DMS153 (cell line): ENCODE measurements at regions not wholly inside any gene's neighbourhood (a gene's known extent, or its start where the extent isn't known, plus 50 kb on each side); places are given as distances from the start of the nearest gene placed in this dataset.

Experiments used
- DNase-seq: peaks from one replicate; lab custom pipeline; 2025; lab: John Stamatoyannopoulos, UW

DNA sequence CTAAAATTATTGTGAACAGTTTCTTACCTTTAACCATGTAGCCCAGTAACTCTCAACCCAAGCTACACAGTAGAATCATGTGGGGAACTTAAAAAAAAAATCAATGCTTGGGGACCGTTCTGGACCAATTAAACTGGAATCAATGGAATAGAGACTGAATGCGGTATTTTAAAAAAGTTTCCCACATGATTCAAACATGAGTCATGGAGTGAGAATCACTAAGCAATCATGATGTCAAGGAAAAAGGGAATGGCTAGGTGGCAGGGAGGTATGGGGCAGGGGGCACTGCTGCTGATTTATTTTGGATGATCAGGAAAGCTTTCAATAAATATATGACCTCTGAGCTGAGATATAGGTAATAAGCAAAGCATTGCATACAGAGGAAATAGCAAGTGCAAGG, 250.5 kb upstream of the RORA start:
- no peak for DNase-seq

DNA sequence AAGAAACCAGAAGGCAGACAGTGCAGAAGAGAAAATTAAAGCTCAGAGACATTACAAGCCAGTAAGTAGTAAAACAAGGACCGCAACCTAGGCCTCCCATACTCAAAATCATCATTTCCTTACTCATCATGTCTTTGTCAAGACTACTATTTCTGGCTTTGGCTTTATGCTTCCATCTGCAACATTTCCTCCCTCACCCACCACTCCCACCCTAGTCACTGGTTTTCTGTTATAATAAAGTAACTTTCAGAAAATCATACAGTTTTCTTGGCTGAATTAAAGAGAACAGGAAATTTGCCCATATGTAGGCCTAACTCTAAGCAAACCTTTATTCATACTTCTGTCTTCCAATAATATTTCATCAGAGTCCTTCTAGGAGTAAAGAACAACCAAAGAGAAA, 247.6 kb upstream of the RORA start:
- DNase-seq = no peak

DNA sequence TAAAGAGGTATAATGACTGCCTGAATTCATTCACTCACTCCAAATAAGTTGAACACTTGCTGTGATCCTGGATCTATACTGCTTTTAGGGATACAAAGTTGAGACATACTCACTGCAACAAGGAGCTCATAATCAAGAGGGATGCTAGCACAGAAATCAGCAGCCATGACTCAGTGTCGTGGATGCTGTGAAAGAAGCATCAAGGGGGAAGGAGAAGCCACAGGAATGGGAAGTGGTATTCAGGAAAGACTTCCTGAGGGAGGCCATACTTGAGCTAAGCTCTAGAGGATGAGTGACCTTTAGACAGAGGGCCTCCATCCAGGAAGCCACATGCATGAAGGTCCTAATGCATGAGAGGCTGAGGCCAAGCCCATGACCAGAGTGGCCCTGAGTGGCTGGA, 245.7 kb upstream of the RORA start:
- no peak for DNase-seq

DNA sequence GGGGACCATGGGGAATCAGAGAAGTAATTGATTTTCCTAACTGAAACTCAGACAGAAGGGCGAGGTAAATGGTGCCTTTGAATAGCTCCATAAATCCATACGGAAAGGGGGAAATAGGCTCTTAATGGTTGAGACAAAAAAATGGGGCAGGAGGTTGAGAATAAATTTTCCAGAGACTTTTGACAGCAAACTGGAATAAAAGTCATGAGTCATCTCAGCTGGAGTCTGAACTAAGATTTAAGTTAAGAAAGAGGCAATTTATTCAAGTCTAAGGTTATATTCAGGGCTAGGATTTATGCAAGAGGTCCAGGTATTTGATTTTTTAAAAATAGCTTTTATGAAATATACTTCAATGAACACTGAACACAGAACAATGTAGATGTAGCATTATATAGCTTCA, 238.7 kb upstream of the RORA start:
- no peak for DNase-seq

DNA sequence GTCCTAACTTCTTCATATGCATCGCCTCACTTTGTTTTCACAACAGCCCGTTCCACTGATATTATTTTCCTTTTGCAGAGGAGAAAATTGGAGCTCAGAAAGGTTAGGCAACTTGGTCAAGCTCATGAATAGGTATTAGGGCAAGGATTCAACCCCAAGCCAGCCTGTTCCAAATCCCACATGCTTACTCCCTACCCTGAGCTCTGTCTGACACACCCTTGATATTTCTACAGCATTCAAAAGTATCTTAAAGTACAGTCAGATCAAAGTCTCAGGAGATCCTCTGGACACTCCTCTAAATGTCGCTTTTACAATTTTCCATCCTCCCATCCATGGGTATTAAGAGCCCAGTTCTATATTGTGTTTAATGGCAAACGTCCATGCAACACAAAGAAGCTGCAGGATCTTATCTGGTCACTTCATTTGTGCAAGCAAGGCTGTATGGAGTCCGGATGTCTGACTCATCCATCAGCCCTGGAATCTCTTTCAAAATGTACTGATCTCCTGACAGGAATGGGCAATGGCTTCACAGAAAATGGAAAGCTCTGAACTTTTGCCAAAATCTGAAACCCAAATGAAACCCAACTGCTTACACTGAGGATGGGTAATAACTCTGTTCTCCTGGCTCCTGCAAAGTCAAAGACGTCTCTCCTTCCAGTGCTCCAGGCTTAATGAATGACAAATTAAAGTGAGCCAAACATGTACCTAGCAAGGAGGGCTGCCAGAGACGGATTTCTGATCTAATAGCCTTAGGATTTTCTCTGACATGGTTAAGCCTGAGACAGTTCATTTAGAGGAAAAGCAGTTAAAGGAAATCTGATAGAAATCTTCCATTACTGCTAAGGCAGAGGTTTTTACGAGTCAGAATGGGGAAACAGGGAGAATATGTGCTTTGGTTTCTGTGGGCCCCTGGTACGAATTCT, 230.9 kb upstream of the RORA start:
- DNase-seq = no peak

DNA sequence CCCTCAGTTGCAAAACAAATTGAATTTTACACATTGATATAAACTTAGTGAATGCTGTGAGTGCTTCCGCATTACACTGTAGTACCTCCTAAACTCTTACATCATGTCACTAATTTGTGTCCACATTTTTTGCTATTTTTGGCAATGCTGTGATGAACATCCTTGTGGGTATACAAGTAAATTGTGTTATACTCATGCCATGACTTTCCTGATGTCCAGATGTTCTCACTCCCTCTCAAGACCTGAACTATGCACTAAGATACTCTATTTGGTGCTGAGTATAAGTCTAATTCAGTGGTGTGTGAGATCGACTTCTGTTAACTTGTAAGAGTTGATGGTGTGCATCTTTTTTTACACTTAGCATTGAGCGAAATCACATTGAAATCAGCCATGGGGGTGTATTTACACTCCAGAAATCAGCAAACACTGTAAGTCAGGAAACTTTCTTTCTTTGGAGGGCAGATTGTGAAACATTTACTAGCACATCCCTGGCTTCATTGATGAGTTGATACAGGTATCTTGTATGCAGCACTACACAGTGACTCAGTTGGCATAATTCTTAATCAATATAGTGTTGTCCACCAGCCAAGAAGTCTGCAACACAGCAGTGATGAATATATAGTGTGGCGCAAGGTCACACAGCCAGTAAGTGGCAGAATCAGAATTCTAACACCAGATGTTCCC, 228.1 kb upstream of the RORA start:
- no peak for DNase-seq

DNA sequence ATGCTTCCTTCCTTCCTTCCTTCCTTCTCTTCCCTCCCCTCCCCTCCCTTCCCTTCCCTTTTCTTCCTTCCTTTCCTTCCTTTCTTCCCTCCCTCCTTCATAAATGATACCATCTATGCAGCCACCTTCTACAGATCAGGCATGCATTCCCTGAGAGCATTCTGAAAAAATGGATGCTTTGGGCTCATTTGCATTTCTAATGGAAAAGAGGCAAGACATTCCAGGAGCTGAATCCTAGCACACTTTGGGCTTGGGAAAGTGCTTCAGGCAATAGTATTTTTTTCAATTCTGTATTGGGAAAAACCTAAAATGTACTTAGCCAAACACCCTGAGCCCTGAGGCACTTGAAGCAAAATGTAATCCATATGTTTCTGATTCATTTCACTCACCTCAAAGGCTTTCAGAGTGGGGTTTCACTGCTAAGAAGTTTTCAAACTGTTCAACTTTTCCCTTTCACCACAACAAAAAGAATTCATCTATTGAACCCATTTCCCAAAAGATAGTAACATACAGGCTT, 220.1 kb upstream of the RORA start:
- no peak for DNase-seq

DNA sequence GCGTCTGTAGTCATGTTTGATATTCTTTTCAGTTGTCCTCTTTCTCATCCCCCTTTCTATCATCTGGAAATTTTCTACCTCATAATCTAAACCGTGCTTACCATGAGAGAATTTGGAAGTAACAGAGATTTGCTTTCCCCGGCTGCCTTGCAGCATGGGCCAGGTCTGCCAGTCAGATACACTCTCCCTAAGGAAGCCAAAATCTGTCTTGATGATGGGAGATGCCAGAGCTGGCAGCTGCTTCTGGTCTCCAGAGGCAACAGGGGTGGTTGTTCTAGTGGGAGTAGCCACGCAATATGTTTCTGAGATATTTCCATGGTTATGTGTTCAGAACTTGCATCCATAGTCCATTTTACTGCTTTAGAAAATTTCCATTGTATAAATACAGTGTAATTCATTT, 218.9 kb upstream of the RORA start:
- DNase-seq = no peak

DNA sequence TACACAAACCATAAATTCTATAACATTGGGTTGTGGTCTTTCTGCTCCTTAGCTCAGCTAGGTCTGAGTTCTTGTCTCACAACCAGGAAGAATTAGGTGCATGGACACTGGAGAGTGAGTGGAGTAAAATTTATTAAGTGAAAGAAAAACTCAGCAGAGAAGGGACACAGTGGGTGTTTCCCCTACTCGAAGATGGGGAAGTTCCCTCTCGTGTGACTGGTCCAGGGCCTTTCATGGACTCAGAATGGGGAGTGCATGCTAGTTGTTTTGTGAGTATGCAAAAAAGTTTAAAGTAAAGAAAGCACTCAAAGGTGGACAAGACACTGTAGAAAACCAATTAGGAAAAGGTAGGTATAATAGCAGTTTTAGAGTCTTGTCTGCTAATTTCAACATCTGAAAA, 215.5 kb upstream of the RORA start:
- no peak for DNase-seq

DNA sequence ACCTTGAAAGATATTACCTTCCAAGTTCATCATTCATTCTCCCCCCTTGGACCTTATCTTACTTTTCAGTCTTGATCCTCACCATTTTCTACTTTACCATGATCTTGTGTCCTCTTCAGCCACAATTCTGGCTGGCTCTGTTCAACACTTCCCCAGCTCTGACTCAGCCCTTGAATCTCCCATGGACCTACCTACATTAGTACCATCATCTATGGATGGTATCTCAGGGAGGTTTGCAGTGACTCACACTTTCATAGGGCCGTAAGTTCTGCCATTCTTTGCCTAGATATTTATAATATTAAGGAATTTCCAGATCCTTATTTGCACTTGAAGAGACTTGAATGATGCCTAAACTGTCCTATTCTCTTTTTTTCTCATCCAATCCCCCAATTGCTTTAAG, 213.7 kb upstream of the RORA start:
- no peak for DNase-seq

DNA sequence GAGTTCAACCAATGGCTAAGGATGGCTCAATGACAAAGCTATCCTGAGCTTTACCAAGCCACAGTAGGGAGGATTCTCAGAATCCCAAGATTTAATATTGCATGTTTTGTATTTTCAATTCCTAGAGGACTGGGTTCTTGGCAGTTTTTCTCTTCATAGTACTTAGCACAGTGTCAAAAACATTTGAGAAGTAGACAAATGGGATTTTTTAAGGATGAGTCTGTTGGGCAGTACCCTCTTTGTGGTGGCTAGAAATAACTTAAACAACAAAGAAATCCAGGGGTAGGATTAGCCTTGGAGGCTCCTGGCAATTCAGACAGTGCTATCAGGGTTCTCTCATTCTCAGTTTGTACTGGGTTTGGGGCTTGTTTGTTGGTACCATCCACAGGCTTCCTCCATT, 212.8 kb upstream of the RORA start:
- no peak for DNase-seq

DNA sequence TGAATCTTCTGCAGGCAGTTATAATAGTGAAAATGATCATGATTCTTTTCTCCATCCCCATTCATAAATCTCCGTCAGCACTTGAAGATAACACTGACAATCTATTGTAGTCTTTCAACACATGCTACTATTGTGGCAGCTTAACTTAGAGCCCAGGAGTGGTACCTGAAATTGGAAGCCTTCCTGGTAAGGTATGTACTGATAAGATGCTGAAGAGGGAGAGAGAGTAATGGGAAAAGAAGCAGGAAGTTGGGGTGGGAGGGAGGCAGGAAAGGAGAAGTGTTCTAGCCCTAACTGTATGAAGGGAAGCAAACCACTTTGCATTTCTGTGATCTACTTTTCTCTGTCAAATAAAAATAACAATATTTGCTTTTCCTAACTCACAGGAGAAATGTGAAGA, 197.4 kb upstream of the RORA start:
- DNase-seq = no peak

DNA sequence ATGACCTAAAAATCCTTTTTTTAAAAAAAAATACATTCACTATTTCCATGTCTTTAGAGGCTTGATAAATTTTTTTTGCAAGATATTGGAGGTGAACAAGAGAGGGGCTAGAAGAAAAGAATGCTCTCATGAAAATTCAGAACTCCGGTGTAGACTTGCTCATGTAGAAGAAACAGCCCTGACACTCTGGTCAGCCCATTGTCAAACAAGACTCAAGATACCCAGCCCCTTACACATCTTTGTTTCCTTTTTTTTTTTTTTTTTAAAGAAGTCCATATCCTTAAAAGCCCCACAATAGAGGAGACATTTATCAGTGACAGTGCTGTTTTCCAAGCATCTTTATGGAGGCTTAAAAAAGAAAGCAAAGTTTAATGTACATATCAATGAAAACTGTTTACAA, 196.8 kb upstream of the RORA start:
- no peak for DNase-seq

DNA sequence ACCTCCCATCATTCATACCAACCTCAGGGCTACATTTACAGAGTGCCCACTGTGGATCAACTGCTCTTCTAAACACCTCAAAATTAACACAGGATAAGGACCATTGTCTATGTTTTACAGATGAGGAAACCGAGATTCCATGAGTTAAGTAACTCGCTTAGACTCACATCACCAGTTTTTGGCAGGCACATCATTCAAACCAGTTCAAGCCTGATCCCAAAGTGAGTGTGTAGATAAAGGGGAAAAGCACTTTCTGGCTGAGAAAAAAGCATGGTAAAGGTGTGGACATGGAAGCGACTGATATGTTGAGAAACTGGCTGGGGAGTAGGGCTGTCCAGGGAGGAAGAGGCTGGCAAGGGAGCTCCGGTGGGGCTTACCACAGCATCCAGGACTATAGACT, 193.7 kb upstream of the RORA start:
- no peak for DNase-seq

DNA sequence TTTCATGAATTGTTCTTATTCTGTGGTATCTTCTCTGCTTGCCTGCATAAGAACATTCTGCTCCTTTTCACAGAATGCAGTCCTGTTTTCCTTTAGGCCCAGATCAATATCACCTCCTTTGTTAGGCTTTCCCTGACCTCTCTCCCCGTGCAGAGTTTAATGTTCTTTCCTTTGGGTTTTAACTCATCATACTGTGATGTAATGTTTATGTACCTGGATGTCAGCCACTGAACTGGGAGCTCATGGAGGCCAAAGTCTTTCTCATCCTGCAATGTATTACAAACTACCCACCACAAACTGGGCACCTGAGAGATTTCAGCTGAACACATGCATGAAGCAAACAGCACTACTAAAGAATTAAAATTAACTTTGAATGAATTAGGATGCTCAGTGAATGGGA, 192.8 kb upstream of the RORA start:
- DNase-seq = no peak

DNA sequence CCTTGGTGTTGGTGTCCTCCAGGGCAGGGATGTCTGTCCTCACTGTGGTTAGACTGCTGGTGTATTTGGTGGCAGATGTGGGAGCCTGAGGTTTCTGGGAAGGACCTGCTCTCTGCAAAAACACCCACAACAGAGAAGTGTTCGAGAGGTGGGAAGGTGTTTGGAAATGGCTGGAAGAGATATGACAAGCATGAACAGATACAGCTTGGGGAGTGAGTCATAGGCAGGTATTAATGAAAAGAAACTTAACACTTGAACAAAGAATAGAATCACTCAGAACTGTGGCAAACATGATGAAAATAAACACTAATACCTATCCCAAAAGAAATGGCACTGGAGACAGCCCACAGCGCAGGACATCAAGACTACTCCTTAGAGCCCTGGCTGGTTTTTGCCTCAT, 192.4 kb upstream of the RORA start:
- no peak for DNase-seq

DNA sequence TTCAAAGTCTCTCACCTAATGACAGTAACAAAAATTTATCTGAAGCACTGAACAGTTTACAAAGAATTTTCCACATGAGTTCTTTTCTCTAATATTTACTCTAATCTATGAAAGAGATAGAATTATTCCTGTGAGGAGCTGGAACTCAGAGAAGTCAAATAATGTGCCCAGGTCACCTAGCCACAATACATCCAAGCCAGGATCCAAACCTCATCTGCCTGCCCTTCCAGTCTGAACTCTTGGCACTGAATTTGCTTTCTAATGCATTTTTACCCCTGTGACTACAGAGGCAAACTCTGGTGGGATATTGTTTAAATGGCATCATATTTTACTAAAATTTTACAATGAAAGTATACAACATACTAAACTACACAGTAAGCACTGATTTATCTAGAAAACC, 191.4 kb upstream of the RORA start:
- no peak for DNase-seq

DNA sequence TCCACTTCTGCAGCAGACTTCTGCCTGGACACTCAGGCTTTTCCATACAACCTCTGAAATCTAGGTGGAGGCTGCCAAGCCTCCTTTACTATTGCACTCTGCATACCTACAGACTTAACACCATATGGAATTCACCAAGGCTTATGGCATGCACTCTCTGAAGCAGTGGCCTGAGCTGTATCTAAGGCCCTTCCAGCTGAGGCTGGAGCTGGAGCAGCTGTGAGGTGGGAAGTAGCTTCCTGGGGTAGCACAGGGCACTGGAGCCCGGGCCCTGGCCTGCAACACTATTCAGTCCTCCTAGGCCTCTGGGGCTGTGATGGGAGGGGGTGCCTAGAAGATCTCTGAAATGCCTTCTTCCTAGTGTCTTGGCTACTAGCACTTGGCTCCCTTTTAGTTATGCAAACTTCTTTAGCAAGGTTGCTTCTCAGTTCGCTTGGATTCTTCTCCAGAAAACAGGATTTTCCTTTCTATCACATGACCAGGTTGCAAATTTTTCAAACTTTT, 186.6 kb upstream of the RORA start:
- no peak for DNase-seq

DNA sequence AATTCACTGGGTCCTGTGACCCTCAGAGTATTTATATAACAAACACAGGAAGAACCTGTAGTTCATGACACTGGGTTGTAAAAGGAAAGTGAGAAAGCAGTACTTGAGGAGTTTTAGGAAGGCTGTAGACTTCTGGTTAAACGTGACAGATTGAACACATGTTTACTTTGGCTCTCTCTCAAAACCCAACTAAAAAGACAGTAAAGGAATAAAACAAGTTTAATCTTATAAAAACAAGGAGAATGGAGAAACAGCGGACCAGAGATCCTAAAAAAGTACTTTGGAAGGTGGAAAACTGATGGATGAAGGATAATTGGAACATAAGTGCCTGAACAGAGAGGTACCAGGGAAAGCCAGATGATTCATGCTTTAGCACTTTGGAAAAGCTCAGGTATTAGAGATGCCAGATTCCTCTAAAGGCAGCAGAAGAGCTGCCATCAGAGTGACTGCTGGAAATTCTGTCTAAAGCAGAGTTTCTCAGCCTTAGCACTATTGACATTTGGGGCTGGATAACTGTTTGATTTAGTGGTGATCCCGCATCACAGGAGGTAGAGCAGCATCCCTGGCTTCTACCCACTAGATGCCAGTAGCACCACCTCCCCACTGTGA, 182.9 kb upstream of the RORA start:
- no peak for DNase-seq

DNA sequence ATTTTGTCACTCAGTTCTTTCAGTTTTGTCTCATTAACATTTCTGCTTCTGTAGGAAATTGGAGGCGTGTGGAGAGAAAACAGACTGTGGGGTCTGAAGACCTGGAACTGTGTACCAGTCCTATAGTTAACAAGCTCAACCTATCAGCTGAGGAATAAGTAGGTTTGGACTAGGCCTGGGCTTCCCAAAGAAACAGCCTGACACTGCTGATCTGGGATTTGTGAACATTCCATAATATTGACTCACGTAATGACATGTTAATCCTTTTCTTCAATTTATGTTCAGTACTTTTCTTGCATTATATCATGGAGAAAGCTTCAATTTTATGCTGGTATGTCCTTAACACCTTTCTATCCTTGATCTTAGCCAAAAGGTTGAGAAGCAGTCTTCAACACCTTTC, 181.6 kb upstream of the RORA start:
- DNase-seq = no peak

DNA sequence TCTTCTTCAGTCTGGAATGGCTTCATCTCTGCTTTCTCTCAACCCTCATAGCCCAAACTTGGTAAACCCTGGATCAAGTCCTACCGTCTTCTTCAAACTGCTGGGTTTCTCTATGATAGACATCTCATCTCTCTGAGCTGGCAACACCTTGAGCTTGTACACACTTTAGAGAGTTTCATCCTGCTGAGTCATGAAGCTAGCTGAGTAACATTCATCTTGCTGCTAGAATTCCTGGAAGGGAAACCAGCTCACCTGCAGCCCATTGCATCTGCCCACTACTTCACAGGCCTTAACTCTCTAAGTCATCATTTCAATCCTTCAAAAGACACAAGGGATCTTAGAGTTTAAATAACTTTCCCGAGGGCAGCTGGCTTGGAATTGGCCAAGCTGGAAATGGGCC, 175.5 kb upstream of the RORA start:
- DNase-seq = no peak

DNA sequence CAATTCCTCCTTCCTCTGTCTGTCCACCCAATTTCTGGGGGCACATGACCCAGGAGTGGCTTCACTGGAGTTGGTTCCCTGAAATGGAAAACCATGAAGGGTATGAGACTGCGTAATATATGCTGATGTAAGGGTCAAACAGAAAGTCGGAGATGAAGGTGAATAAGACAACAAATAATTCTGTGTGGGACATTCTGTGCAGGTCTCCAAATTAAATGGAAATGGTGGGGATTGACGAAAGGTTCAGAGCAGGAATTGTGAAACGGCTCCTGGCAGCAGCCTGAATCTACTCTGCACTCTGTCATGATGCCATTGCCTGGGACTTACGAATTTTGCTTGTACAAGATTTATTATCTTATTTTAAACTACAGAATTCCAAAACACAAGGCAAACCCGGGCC, 174.8 kb upstream of the RORA start:
- DNase-seq = no peak
